ENCODE measurements at regions not wholly inside any gene's neighbourhood (a gene's known extent, or its start where the extent isn't known, plus 50 kb on each side); places are given as distances from the start of the nearest gene placed in this dataset.
"Not testable (repeated sequence)": the region's sequence is repeated elsewhere in the genome, so short reads cannot be mapped to it uniquely, and the experiment has no call there.

GRCh38 chr18:11464129-11464528 is 145.3 kb upstream of the SLC35G4 start:
- no peak for TF ChIP-seq CTCF (IDR thresholded peaks at IDR 0.05)
- H3K27ac Mint-ChIP-seq (ENCODE audit: unreplicated experiment) = no peak overlapping the region
- peaks cover 2% of the 10 kb centered on the region for H3K9me3 Mint-ChIP-seq (ENCODE audit: low read depth)
- H3K36me3 Mint-ChIP-seq (ENCODE audit: low read depth) = no peaks in the 10 kb centered on the region
- no peaks in the 10 kb centered on the region for H3K4me1 Mint-ChIP-seq (ENCODE audit: low read depth)
- no peaks in the 10 kb centered on the region for H3K27me3 Mint-ChIP-seq (ENCODE audit: low read depth)
- DNase-seq (ENCODE audit: low spot score) = no peak
- no peak overlapping the region for H3K4me3 Mint-ChIP-seq (ENCODE audit: unreplicated experiment)

GRCh38 chr18:11458447-11458846 is 150.9 kb upstream of the SLC35G4 start:
- Mint-ChIP-seq H3K9me3 (ENCODE audit: low read depth) (peaks cover 2% of the 10 kb centered on the region), H3K4me3 (ENCODE audit: unreplicated experiment) (no peak overlapping the region), H3K27me3 (ENCODE audit: low read depth) (no peaks in the 10 kb centered on the region), H3K36me3 (ENCODE audit: low read depth) (no peaks in the 10 kb centered on the region), H3K4me1 (ENCODE audit: low read depth) (no peaks in the 10 kb centered on the region), H3K27ac (ENCODE audit: unreplicated experiment) (no peak overlapping the region)
- TF ChIP-seq CTCF (IDR thresholded peaks at IDR 0.05) = no peak
- DNase-seq (ENCODE audit: low spot score) = no peak

- not testable (repeated sequence) for H3K4me3 Mint-ChIP-seq (ENCODE audit: unreplicated experiment); H3K27me3 Mint-ChIP-seq (ENCODE audit: low read depth); H3K36me3 Mint-ChIP-seq (ENCODE audit: low read depth); H3K27ac Mint-ChIP-seq (ENCODE audit: unreplicated experiment); H3K4me1 Mint-ChIP-seq (ENCODE audit: low read depth); DNase-seq (ENCODE audit: low spot score); H3K9me3 Mint-ChIP-seq (ENCODE audit: low read depth)
These were observed 151.5 kb upstream of the SLC35G4 start for GRCh38 chr18:11457853-11458252.

GRCh38 chr18:11454040-11454439 is 155.4 kb upstream of the SLC35G4 start:
- no peak for TF ChIP-seq CTCF (IDR thresholded peaks at IDR 0.05)
- no peaks in the 10 kb centered on the region for H3K27me3 Mint-ChIP-seq (ENCODE audit: low read depth)
- no peaks in the 10 kb centered on the region for H3K36me3 Mint-ChIP-seq (ENCODE audit: low read depth)
- H3K4me3 Mint-ChIP-seq (ENCODE audit: unreplicated experiment) = no peak overlapping the region
- no peak for DNase-seq (ENCODE audit: low spot score)
- H3K27ac Mint-ChIP-seq (ENCODE audit: unreplicated experiment) = no peak overlapping the region
- H3K9me3 Mint-ChIP-seq (ENCODE audit: low read depth) = peaks cover 3% of the 10 kb centered on the region
- H3K4me1 Mint-ChIP-seq (ENCODE audit: low read depth) = no peaks in the 10 kb centered on the region

GRCh38 chr18:11444169-11444568 is 165.2 kb upstream of the SLC35G4 start:
- H3K4me3 Mint-ChIP-seq (ENCODE audit: unreplicated experiment); H3K27ac Mint-ChIP-seq (ENCODE audit: unreplicated experiment); H3K36me3 Mint-ChIP-seq (ENCODE audit: low read depth); DNase-seq (ENCODE audit: low spot score); H3K4me1 Mint-ChIP-seq (ENCODE audit: low read depth); H3K27me3 Mint-ChIP-seq (ENCODE audit: low read depth): not testable (repeated sequence)
- H3K9me3 Mint-ChIP-seq (ENCODE audit: low read depth) = peaks cover 22% of the 10 kb centered on the region

GRCh38 chr18:11437046-11437445 is 172.3 kb upstream of the SLC35G4 start:
- Mint-ChIP-seq H3K9me3 (ENCODE audit: low read depth) (peaks cover 17% of the 10 kb centered on the region), H3K4me3 (ENCODE audit: unreplicated experiment) (no peak overlapping the region), H3K27me3 (ENCODE audit: low read depth) (no peaks in the 10 kb centered on the region), H3K4me1 (ENCODE audit: low read depth) (peaks cover 12% of the 10 kb centered on the region), H3K27ac (ENCODE audit: unreplicated experiment) (no peak overlapping the region), H3K36me3 (ENCODE audit: low read depth) (peaks cover 2% of the 10 kb centered on the region)
- DNase-seq (ENCODE audit: low spot score) = no peak
- no peak for TF ChIP-seq CTCF (IDR thresholded peaks at IDR 0.05)

Data from chondrocyte (in vitro differentiated cells).